Esophagus squamous epithelium (tissue), 5 donors: ENCODE measurements at regions not wholly inside any gene's neighbourhood (a gene's known extent, or its start where the extent isn't known, plus 50 kb on each side); places are given as distances from the start of the nearest gene placed in this dataset.

Experiments
- DNase-seq: peaks from one replicate; lab custom pipeline; 2025; lab: John Stamatoyannopoulos, UW
- H3K27ac ChIP-seq, 4 donors: fragments of 200-600 bp; sonication (generic); one replicate each; pipeline ENCODE4 v1.5.1; 2016 to 2019; ENCODE audit warnings: mild to moderate bottlenecking in 1 of 4
- H3K27me3 ChIP-seq, 4 donors: fragments of 200-600 bp; sonication (generic); 1 replicate in 3 of 4; 2 replicates in 1 of 4; pipeline versions ENCODE4 v1.5.1 to v1.6.0; 2017 to 2021; ENCODE audit warnings: antibody characterized with exemption in 1 of 4
- H3K36me3 ChIP-seq, 3 donors: fragments of 200-600 bp; sonication (generic); one replicate each; pipeline ENCODE4 v1.5.1; 2016 to 2019
- H3K4me1 ChIP-seq, 3 donors: fragments of 200-600 bp; sonication (generic); one replicate each; pipeline ENCODE4 v1.5.1; 2017 to 2019
- H3K4me3 ChIP-seq, 4 donors: fragments of 200-600 bp; sonication (generic); 1 replicate in 3 of 4; 2 replicates in 1 of 4; pipeline ENCODE4 v1.5.1; 2016 to 2019; ENCODE audit warnings: mild to moderate bottlenecking in 2 of 4, moderate library complexity in 1 of 4
- H3K9me3 ChIP-seq, 3 donors: fragments of 200-600 bp; sonication (generic); one replicate each; pipeline ENCODE4 v1.5.1; 2016 to 2019
- CTCF ChIP-seq, 6 experiments: fragments of 450-650 bp in 4 of 6; fragments of 200-600 bp in 2 of 6; sonication (generic) in 2 of 6; IDR thresholded peaks; one replicate each; pipeline ENCODE4 v1.5.1; 2016 to 2019; ENCODE audit warnings: antibody characterized with exemption in 6 of 6, mild to moderate bottlenecking in 4 of 6, moderate library complexity in 4 of 6
- POLR2A ChIP-seq, 4 donors: fragments of 450-650 bp; IDR thresholded peaks; one replicate each; pipeline ENCODE4 v1.6.1; 2017; ENCODE audit warnings: antibody characterized with exemption in 4 of 4, mild to moderate bottlenecking in 4 of 4, moderate library complexity in 3 of 4
- WGBS, 2 donors: methylation state at CpG; one replicate each; pipeline ENCODE4 v1.1.5; 2018; 5-methylcytosine and 5-hydroxymethylcytosine counted together
- intact Hi-C: fragments of 100-400 bp; cut with DNase I; formaldehyde crosslinking; loops from one replicate; pipeline ENCODE4 v1.15.0; 2022
- donor health status: DM: yes; HTN: yes; CAD: no.

- Histone ChIP-seq H3K36me3 (no peaks in the 10 kb centered on the region), H3K27me3 (peaks cover 0 to 20% (median 0%) of the 10 kb centered on the region in 4 donors), H3K4me3 (no peak overlapping the region), H3K9me3 (no peaks in the 10 kb centered on the region), H3K4me1 (peaks cover 0 to 13% (median 7%) of the 10 kb centered on the region in 3 donors), H3K27ac (no peak overlapping the region)
- intact Hi-C loops: no loop called here
- WGBS, 2 donors: 92 to 100% methylated on average over 1 of the region's 1 CpG
- DNase-seq: no peak
- no peak for TF ChIP-seq POLR2A (IDR thresholded peaks at IDR 0.05)
- TF ChIP-seq CTCF (IDR thresholded peaks at IDR 0.05): no peak
Observed at GRCh38 chr22:22748756-22749155, 104.3 kb downstream of the GGTLC2 start.

GRCh38 chr22:22749167-22749758, 104.8 kb downstream of the GGTLC2 start:
- Histone ChIP-seq H3K36me3 (no peaks in the 10 kb centered on the region), H3K4me1 (peaks cover 0 to 13% (median 7%) of the 10 kb centered on the region in 3 donors), H3K27me3 (peaks cover 0 to 15% (median 0%) of the 10 kb centered on the region in 4 donors), H3K4me3 (no peak overlapping the region), H3K9me3 (no peaks in the 10 kb centered on the region), H3K27ac (no peak overlapping the region)
- intact Hi-C loops: no loop called here
- DNase-seq: no peak
- WGBS, 2 donors: 71 to 82% methylated on average over 1 to 7 of the region's 7 CpGs
- TF ChIP-seq POLR2A (IDR thresholded peaks at IDR 0.05) (no peak), CTCF (IDR thresholded peaks at IDR 0.05) (no peak)

GRCh38 chr22:22750335-22751042, 106.1 kb downstream of the GGTLC2 start:
- intact Hi-C loops: no loop called here
- no peak for TF ChIP-seq POLR2A (IDR thresholded peaks at IDR 0.05)
- no peak for TF ChIP-seq CTCF (IDR thresholded peaks at IDR 0.05)
- no peak for DNase-seq

GRCh38 chr22:22751043-22751603, 106.7 kb downstream of the GGTLC2 start:
- H3K4me1 ChIP-seq: peaks cover 0 to 13% (median 7%) of the 10 kb centered on the region in 3 donors
- no peak overlapping the region for H3K4me3 ChIP-seq
- H3K9me3 ChIP-seq: no peaks in the 10 kb centered on the region
- TF ChIP-seq POLR2A (IDR thresholded peaks at IDR 0.05) (no peak), CTCF (IDR thresholded peaks at IDR 0.05) (no peak)
- H3K27me3 ChIP-seq: peaks cover 0 to 9% (median 0%) of the 10 kb centered on the region in 4 donors
- no peak for DNase-seq
- no peak overlapping the region for H3K27ac ChIP-seq
- WGBS, 2 donors: 100% methylated on average over 1 to 2 of the region's 2 CpGs
- intact Hi-C loops: no loop called here
- no peaks in the 10 kb centered on the region for H3K36me3 ChIP-seq

More at GRCh38 chr22:22750335-22751042, 106.1 kb downstream of the GGTLC2 start:
- no peaks in the 10 kb centered on the region for H3K36me3 ChIP-seq
- no peak overlapping the region for H3K27ac ChIP-seq
- no peaks in the 10 kb centered on the region for H3K9me3 ChIP-seq
- WGBS, 2 donors: 78 to 100% methylated on average over 1 to 3 of the region's 6 CpGs
- H3K27me3 ChIP-seq: peaks cover 0 to 8% (median 0%) of the 10 kb centered on the region in 4 donors
- H3K4me3 ChIP-seq: no peak overlapping the region
- H3K4me1 ChIP-seq: peaks cover 0 to 13% (median 7%) of the 10 kb centered on the region in 3 donors

DNA sequence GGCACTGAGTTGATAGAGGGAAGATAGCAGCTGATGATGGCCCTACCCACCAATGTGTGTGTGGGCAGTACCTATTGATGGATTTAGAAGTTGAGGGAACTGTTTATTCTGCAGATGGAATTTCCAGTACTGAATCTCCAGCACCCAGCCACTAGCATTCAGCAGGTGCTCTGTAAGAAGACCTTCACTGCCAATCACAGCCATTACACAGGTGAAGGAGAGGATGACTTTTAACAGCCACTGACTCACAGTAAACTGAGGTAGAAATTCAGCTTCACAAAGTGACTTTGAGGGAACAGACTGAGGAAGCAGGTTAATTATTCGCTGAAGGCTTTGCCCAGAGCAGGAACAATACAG, 107.8 kb downstream of the GGTLC2 start:
- DNase-seq: no peak
- WGBS, 2 donors: 70 to 78% methylated on average over 1 of the region's 1 CpG
- Histone ChIP-seq H3K36me3 (no peaks in the 10 kb centered on the region), H3K4me1 (peaks cover 0 to 13% (median 7%) of the 10 kb centered on the region in 3 donors), H3K4me3 (no peak overlapping the region), H3K27me3 (peaks cover 0 to 9% (median 0%) of the 10 kb centered on the region in 4 donors), H3K9me3 (no peaks in the 10 kb centered on the region), H3K27ac (no peak overlapping the region)
- TF ChIP-seq CTCF (IDR thresholded peaks at IDR 0.05) (no peak), POLR2A (IDR thresholded peaks at IDR 0.05) (no peak)
- intact Hi-C loops: no loop called here
